Left renal cortex interstitium (tissue), 4 donors: ENCODE measurements at regions not wholly inside any gene's neighbourhood (a gene's known extent, or its start where the extent isn't known, plus 50 kb on each side); places are given as distances from the start of the nearest gene placed in this dataset.
"Not testable (repeated sequence)": the region's sequence is repeated elsewhere in the genome, so short reads cannot be mapped to it uniquely, and the experiment has no call there.

Experiments
- DNase-seq, 4 donors: peaks; one replicate each; pipeline ENCODE4 v3.0.0-alpha.2; 2013; ENCODE audit warnings: low read depth in 4 of 4, low spot score in 2 of 4, missing footprints in 1 of 4

GRCh38 chr12:24386836-24387235 is 437.4 kb upstream of the SOX5 start:
- DNase-seq: no peak

- no peak for DNase-seq
Measured at GRCh38 chr12:24381790-24382189, 432.3 kb upstream of the SOX5 start.

GRCh38 chr12:24379861-24380521 is 430.5 kb upstream of the SOX5 start:
- DNase-seq: no peak

GRCh38 chr12:24379433-24379832 is 430.0 kb upstream of the SOX5 start:
- no peak for DNase-seq

- peak in 3 of 4 donors; percentile 37 to 52 (median 47) for DNase-seq
Measured at GRCh38 chr12:24378548-24379407, 429.3 kb upstream of the SOX5 start.

GRCh38 chr12:24374452-24374851 is 425.0 kb upstream of the SOX5 start:
- no peak for DNase-seq

GRCh38 chr12:24373004-24373403 is 423.5 kb upstream of the SOX5 start:
- DNase-seq: no peak

- DNase-seq: no peak
Measured at GRCh38 chr12:24366514-24366913, 417.0 kb upstream of the SOX5 start.

GRCh38 chr12:24364921-24365320 is 415.5 kb upstream of the SOX5 start:
- DNase-seq: no peak

GRCh38 chr12:24363177-24363754 is 413.8 kb upstream of the SOX5 start:
- DNase-seq: no peak

GRCh38 chr12:24361877-24362580 is 412.6 kb upstream of the SOX5 start:
- no peak for DNase-seq

- DNase-seq: no peak
Measured at GRCh38 chr12:24360907-24361306, 411.4 kb upstream of the SOX5 start.

GRCh38 chr12:24360461-24360860 is 411.0 kb upstream of the SOX5 start:
- DNase-seq: no peak

GRCh38 chr12:24360057-24360456 is 410.6 kb upstream of the SOX5 start:
- DNase-seq: no peak

- no peak for DNase-seq
Measured at GRCh38 chr12:24359418-24359817, 409.9 kb upstream of the SOX5 start.

GRCh38 chr12:24356240-24356804 is 406.9 kb upstream of the SOX5 start:
- no peak for DNase-seq

- DNase-seq: no peak
Measured at GRCh38 chr12:24352363-24352762, 402.9 kb upstream of the SOX5 start.

- DNase-seq: no peak
Measured at GRCh38 chr12:24349051-24349799, 399.8 kb upstream of the SOX5 start.

GRCh38 chr12:24348180-24348579 is 398.7 kb upstream of the SOX5 start:
- not testable (repeated sequence) for DNase-seq

- DNase-seq: no peak
Measured at GRCh38 chr12:24328261-24328660, 378.8 kb upstream of the SOX5 start.
